SKM-1 (cell line): ENCODE measurements at regions not wholly inside any gene's neighbourhood (a gene's known extent, or its start where the extent isn't known, plus 50 kb on each side); places are given as distances from the start of the nearest gene placed in this dataset.

Source experiments
- DNase-seq: peaks from one replicate; lab custom pipeline; 2025; ENCODE audit not compliant: unreplicated experiment; lab: John Stamatoyannopoulos, UW

DNA sequence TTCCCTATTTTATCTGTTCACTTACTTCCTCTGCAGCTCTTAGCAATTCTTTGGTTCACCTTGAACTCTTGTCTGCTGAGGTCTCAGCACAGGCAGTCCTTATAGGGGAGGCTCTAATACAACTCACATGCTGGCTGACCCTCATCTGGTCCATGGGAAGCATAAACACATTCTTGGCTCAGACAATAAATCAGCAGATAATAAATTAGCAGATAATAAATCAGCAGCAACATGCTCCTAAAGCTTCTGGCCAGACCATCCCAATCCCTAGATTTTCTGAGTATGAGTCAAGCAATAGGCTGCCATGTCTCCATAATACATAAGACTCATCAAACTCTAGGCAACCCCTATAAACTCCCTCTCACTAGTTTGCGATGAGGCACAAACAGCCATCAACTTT, 208.6 kb upstream of the STEAP4 start:
- DNase-seq = no peak

DNA sequence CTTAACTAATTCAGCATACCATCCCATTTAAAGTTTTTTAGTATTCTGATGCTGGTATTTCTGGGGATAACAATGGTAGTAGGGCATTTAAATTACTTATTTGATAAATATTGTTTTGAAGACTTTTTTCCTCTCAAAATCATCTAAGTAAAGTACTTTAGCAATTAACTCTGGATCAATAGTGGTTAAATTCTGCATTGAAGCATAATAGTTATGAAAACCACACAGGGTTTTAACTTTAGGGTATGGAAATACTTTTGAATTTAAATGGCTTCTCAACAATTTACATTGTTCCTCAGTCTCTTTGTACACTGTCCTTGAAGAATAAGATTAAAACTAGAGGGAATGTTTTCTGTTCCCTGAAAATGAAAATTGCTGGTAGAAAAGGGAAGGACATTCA, 202.6 kb upstream of the STEAP4 start:
- DNase-seq = no peak

DNA sequence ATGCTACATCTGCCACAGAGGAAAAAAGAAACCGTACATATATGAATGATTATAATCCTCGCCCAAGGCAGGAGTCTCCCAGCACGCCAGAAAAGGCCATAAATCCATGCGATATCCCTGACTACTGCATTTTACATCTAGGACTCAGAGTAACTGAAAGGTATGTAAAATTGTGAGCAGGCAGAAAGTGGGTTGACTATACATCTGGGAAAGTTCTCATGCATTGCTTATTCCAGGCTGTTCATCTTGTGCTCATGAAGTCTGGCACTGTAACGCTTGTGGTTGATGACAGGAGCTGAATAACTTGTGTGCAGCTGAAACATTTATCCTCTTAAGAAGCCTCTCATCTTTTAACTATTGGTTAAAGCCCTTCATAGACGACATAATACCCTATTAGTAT, 193.4 kb upstream of the STEAP4 start:
- no peak for DNase-seq

DNA sequence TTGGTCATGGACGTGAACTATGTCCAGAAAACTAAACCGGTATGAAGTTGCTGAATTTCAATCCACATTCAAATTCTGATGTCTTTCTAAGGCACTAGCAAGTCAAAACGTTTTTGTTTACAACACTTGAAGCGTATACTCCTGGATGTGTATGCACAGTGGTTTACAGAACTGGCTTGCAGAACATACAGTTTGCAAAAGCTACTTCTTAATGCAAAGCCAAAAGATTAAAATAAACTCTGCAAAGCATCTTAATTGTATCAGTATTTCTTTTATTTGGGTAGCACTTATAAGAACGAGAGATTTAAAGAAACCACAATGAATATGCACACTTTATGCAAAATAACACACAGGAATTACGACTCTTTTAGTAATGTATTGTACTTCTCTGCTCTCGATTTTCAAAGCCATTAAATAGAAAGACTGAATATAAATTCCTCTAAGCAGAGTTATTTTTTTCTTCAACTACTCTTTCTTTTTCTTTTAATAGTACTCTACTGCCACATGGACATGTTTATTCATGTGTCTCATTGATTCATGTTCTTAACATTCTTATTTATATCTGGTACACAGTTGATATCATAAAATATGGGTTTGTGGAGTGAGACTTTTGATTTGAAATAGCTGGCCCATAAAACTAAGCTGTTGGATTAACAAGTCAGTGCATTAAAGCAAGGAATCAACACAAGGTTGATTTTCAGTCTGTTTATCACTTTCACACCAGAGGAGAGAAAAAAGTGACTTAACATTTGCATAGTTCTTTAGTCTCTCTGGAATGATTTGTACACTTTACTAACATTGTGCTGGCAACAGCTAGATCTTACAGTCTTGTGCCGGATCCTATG, 189.4 kb upstream of the STEAP4 start:
- DNase-seq = no peak

DNA sequence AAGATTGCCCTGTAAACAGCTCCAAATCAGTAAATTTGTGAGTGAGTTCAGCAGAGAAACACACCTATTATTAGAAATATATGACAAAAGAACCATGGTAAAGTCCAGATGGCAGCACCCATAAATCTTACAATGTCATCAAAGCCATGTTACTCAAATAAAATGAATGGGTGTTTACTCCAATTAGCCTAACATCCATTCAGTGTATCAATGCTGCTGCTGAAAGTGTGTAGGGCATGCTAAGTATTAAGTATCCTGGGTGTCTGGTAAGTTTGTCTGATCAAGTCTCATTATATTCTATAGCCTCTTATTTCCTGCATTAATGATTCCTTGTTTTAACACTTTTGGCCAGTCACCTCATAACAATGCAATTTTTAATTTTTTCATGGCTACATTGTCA, 185.5 kb upstream of the STEAP4 start:
- no peak for DNase-seq

DNA sequence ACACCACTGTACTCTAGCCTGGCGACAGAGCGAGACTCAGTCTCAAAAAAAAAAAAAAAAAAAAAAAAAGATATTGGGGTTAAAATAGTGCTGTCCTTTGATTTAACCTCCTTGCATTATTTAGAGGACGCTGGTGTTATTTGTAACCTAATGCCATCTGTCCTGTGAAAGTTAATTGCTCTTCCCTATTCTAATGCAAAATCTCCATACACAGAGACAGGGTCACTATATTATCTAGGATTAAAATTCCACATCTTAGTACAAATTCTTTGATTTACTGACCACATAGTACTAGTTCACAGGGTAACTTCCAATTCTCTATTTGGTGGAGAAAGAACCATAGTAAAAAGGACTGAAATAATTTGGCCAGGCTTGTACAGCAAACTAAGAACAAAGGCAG, 184.2 kb upstream of the STEAP4 start:
- no peak for DNase-seq

DNA sequence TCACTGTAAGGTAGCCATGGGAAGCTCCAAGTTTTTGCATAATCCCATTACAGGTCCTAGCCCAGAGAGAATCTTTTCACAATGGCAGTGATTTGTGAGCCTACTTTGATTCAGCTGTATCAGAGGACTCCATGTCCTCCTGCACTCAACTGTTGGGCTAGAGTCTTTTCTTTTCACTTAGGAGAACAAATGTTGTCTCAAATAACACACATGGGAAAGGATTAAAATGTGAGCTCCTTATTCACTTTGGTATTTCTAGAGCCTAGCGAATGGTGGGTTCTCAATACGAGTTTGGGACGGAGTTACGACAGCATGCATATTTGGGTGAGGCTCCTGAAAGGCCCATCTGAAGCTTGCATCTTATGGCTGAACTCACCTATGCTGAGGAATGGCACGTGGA, 183.5 kb upstream of the STEAP4 start:
- DNase-seq = no peak

DNA sequence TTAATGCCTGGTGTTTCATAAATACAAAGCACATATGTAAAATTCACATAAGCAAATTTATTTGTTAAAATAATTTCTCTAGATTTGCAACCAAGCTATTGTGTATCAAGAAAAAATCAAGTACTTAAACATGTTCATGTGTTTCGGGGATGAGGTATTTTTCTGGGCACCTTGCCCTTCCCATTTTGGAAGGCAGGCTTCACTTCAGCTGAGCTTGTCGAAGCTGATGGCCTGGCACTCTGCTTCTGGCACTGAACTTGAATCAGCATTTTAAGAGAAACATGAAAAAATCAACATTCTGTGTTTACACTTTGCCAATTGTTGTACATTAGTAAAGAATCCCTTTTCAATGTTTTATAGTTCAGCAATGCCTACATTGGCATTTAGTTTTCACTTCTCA, 179.1 kb upstream of the STEAP4 start:
- no peak for DNase-seq

DNA sequence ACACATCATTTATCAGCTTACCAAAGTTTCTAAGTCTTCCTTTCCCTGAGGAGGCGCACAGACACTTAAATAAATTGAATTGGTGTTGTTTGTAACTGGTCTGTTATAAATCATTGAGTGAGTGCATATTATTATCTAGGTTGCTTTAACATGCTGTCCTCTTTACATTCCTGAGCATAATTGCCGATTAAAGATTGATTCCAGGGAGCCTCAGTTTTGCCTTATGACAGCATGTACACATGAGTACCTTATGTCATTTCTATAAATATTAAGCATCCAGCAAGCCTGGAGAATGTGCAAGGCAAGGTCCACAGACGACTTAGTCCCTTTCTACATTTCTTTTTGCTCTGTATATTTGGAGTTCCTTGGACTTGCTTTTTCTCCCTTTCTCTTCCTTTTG, 177.9 kb upstream of the STEAP4 start:
- no peak for DNase-seq

DNA sequence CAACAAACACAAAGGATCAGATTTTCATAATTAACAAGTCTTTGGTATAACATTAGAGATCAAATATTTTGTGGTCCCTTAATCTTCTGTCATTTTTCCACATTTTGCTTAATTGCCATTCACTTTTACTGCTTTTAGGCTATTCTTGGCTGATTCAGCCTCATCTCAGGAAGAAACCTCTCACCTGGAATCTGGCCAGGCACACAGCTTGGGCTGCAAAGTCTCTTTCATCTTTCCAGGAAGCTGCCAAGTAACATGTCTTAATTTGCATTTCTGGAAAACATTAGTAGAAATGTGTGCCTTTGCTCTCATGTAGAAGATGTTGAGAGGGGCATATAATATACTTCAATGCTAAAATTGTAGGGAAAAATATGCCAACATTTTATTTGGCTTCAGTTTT, 174.2 kb upstream of the STEAP4 start:
- no peak for DNase-seq

DNA sequence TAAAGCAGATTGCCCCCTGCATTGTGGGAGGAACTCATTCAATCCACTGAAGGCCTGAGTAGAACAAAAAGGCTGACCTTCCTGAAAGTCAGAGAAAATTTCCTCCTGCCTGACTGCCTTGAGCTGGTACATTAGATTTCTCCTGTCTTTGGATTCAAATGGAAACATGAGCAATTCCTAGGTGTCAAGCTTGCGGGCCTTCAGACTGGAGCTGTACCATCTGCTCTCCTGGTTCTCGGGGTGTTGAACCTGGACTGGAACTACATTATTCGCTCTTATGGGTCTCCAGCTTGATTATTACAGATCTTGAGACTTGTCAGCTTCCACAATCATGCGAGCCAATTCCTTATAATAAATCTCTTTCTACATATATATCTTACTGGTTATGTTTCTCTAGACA, 173.6 kb upstream of the STEAP4 start:
- DNase-seq = no peak

DNA sequence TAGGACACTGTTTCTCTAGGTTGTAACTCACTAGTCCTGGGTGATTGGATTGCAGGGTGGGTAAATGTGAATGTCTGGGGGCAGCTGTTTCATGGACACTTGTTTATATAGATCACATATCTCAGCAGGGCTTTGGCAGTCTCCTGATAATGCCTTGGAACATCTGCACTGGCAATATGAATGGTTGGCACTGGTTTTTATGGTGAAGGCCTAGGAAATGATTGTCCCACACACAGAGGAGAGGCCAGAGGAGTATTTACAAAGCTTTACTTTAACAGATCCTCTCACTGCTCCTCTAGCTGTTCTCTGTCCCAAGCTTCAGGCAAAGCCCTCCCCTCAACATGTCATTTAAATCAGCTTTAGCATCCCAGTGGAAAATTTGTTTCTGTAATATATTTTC, 171.3 kb upstream of the STEAP4 start:
- DNase-seq = no peak

DNA sequence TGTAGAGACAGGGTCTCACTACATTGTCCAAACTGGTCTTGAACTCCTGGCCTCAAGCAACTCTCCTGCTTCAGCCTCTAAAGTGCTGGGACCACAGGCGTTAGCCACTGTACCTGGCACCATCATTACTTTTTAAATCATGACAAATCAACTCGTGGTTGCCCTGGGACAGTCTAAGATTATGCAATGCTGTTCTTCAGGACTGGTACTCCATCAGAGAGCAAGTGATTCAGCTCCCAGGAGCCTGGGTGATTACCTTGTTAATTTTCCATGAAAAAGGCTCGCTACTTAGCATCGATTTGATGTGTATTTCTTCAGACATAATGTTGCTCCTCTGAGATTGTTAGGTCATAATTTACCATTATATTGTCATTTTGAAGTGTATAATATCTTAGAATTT, 158.9 kb upstream of the STEAP4 start:
- DNase-seq = no peak

DNA sequence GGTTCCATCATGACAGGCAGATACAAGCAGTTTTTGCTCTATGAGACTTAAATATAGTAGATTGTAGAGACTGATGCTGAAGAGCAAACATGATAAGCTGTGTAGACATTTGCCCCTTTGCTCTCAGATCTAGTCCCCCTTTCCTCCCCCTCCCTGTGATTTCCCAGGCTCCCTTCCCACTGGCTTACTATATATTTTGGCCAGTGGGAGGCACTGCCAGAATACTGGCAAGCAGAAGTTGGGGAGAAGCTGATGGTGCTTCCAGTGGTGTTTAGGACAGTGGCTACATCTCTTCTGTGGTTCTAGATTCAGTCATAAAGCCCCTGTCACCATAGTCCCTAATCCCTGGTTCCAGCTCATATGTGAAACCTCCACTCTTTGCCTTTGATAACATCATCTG, 156.1 kb upstream of the STEAP4 start:
- no peak for DNase-seq

DNA sequence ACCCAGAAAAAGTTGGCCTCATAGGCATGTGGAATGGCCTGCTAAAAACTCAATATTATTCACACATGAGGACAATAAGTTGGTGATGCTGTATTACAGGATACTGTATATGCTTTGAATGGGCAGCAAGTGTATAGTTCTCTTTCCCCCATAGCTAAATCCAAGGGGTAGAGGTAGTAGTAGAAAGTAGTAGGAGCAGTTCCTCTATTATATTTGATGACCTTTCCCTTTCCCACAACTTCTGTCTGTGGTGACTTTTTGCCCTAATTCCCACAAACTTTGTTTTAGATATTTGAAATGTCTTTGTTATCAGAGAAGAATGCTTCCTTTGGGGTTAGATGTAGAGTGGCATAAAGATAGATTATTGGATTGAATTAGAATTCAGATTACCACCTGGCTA, 154.0 kb upstream of the STEAP4 start:
- no peak for DNase-seq

DNA sequence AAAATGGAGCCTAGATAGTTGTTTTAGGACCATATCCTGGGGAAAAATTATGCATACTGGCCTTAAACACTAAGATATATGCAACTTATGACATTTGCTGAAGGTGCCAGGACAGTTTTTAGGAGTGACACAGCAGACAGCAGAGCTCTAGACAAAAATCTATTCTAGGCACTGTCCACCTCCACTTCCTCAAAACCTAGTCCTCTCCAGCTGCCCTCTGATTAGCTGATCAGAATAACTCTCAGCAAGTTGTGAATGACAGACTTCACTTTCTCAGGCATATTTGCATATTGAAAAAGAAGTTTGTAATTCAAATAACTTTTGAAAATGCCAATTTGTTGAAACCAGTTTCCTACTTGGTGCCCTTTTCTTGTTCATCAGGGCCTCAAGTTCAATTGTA, 152.3 kb upstream of the STEAP4 start:
- DNase-seq = no peak

DNA sequence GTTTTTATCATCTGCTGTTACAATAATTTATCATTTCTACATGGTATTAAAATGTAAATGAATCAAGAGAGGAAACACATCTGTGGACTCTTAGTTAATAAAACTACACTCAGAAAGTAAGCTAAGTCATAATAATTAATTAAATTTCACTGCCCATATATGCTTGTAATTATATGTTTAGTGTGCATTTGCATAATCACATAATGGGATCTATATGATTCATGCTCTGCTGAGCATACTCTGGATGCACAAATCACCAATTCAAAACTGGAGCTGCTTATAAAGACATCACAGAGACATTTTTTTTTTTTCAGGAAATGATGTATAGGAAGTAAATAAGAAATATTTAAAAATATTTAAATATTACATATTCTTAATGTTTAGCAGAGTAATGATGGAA, 151.6 kb upstream of the STEAP4 start:
- DNase-seq = no peak

DNA sequence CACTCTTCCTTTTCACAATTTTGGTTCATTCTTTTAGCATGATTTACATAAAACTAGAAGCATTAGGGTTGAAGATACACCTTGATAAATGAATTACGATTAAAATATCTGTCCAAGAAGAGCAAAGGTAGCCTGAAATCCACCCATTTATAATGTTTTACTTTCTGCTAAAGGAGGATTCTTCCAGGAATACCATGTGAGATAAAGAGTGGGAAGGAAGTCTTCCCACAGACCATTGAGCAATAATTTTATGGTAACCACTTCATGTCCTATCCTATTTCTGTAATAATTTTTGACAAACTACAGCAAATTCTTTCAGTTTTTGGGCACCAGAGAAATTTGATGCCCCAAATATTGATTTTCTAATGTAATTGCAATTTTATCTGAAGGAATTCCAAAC, 150.6 kb upstream of the STEAP4 start:
- DNase-seq = no peak

DNA sequence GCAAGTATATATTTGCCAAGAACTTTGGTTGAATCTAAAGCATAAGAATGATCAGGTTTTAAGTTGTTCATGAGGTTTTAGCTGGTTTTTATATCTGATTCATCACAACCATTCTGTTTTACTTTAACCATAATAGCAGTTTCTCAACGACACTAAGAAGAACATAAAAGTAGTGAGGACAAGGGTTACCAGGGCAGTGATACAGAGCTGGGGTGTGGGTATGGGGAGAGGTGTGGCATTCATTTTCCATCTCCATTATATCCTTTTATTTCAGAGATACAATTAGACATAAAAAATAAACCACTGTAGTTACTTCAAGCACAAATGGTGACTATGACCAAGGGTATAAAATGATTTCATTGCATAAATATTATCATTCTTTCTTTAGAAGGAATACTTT, 149.8 kb upstream of the STEAP4 start:
- no peak for DNase-seq

DNA sequence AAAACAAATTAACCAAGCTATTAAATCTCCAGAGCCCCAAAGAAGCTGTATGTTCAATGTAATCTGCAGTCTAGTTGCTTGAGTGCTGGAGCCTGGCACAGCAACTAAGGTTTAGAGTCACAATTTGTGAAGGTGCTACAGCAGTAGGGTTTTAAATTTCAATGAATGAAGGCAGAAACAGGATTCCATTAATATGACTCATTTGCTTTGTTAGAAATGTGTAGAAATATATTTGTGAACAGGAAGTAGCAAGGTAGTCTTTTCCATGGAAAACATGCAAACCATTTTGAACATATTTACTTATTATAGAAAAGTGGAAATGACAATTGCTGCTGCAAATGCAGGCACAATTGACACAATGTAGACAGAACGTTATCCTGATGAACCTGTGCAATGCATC, 149.0 kb upstream of the STEAP4 start:
- no peak for DNase-seq

DNA sequence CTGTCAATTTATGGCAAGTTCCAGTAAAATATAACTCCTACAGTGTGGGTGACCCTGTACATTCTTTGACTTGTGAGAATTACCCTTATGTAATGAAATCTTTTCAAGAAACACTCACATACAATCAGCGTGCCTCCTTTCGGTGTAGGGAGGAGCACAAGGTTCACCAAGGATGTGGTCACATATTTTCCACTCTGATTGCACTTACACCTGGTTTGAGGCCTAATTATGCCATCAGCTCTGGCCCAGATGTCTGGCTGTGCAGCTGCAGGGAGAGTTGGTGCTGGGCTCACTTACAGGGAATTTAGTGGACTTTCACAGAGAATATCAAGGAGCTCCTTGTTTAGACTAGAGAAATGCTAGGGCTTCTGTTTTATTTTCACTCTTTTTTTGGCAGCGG, 146.0 kb upstream of the STEAP4 start:
- no peak for DNase-seq

DNA sequence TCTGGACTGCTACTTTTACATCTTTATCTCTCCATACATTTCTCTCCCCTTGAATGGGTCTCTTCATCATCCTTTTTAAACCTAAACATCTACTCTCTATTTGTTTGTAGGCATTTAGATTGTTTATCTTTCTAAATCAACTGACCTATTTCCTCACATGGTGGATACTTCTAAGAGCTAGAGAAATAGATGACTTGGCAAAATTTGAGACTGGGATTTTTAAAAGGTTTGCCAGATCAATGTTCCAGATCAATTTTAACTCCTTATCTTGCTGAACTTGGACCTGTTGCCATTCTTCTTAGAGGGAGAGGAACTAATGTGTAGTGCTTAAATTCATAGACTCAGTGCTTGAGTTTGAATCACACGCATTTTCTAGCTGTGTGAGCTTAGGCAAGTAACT, 144.2 kb upstream of the STEAP4 start:
- no peak for DNase-seq

DNA sequence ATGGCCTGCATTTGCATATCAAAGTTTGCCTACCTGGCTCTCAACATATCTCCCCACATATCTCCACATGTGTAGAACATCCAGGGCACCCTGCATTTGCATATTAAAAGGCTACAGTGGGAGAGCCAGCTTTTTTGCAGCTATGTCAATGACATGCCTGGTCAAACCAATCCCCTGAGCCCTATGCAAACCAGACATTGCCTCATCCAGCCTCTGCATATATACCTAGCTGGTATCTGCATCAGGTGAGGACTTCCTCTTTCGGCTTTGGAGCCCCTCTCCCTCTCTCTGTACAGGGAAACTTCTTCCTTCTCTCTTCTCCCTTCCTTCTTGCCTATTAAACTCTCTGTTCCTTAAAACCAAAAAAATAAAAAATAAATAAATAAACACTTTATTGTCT, 142.7 kb upstream of the STEAP4 start:
- no peak for DNase-seq
